BE2C (cell line): ENCODE measurements at regions not wholly inside any gene's neighbourhood (a gene's known extent, or its start where the extent isn't known, plus 50 kb on each side); places are given as distances from the start of the nearest gene placed in this dataset.
"Not testable (repeated sequence)": the region's sequence is repeated elsewhere in the genome, so short reads cannot be mapped to it uniquely, and the experiment has no call there.

Experiments
- DNase-seq: peaks from one replicate; pipeline ENCODE4 v3.0.0-alpha.2; 2020
- H3K27me3 ChIP-seq: fragments of 250-450 bp; sonication (Bioruptor Pico); 2 replicates; pipeline ENCODE4 v1.5.1; 2020; ENCODE audit warnings: mild to moderate bottlenecking
- H3K36me3 ChIP-seq: fragments of 250-450 bp; sonication (Bioruptor Pico); 2 replicates; pipeline ENCODE4 v1.5.1; 2020; ENCODE audit warnings: mild to moderate bottlenecking
- H3K4me1 ChIP-seq: fragments of 250-450 bp; sonication (Bioruptor Pico); 2 replicates; pipeline ENCODE4 v1.5.1; 2020
- H3K4me3 ChIP-seq: 2 replicates; pipeline ENCODE4 v1.5.1; 2011; ENCODE audit warnings: low read depth, low read length
- H3K9me3 ChIP-seq: fragments of 250-450 bp; sonication (Bioruptor Pico); 2 replicates; pipeline ENCODE4 v1.5.1; 2020

DNA sequence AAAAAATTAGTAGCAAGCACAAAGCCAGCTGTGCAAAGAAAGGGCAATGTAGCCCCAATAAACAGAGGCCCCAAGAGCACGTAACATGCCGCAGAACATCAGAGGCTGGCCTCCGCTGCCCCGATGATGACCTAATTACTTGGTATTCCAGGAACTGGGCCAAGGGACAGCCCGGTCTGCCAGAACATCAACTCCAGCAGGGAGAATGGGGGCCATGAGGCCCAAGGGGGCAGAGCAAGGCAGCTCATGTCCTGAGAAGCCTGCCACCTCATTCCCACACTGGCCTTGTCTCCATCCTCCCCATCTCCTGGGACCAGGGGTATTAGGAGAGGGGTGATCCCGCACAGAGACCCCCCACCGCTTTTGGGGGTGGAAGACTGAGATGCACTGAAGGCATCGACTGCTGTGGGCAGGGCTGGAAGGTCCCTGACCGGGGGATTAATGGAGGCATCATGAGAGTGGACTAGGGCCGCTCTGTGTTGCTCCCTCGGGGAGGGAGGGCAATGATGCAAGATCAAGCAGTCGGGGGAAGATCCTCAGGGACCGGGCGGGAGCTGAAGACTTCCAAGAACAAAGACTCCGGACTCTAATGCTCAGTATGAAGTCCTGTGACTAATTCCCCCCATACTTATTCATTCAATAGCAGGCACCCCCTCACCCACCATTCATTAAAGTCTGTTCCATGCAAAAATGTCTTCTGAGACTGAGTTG is 192.3 kb downstream of the BCL2L11 start:
- not testable (repeated sequence) for H3K27me3 ChIP-seq, H3K9me3 ChIP-seq, H3K36me3 ChIP-seq, H3K4me1 ChIP-seq, H3K4me3 ChIP-seq
- peak; percentile 4 for DNase-seq

DNA sequence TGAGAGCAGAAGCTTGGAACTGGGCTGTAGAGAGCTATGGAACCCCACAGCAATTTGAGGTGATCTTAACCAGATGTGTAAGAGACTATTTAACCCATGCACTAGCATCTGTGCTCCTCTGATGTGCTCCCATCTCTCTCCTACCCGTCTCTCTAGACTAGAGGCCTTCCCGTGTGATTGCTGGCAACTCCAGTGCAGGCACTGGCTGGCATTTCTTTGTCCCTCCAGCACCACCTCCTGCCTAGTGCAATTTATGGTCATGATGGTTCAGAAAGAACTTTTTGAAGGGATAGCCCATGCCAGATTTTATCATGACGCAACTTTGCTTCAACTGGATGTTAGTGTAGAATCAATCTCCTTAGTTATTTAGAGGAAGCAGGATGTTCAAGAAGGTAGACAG is 193.0 kb downstream of the BCL2L11 start:
- not testable (repeated sequence) for H3K36me3 ChIP-seq, DNase-seq, H3K4me3 ChIP-seq, H3K9me3 ChIP-seq, H3K4me1 ChIP-seq, H3K27me3 ChIP-seq

DNA sequence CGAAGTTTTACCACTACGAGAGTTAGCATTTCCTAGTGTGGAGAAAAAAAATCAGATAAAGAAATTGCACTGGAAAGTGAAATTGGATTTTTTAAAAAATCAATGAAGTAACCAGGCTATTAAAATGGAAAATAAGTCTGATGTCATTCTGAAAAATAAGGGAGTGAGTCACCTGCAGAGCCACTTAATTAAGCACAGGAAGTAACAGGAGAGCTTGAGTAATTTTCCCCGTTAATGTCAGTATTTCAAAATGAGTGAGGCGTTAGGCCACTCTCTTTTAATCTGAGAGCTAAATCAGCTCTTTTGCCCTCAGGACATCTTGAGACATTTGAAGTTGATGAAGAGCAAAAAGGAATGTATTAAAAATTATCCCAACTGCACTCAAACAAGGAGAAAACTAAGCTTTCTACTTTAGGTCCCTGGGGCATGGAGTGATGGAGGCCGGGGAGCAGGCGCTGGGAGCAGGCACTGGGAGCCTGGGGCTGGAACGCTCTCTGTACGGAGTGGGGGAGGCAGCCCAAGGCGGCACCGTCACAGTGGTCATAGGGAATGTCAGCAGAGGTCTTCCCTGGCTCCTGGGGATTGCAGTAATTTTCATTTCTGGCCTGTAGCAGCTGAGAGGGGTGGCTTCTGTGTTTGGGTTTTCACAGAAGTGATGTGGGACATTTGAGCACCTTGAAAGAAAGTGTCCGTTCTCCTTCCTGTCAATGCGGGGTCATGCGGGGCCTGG is 194.6 kb downstream of the BCL2L11 start:
- not testable (repeated sequence) for H3K36me3 ChIP-seq, H3K9me3 ChIP-seq, H3K4me1 ChIP-seq, H3K27me3 ChIP-seq, H3K4me3 ChIP-seq
- peak; percentile 19 for DNase-seq

DNA sequence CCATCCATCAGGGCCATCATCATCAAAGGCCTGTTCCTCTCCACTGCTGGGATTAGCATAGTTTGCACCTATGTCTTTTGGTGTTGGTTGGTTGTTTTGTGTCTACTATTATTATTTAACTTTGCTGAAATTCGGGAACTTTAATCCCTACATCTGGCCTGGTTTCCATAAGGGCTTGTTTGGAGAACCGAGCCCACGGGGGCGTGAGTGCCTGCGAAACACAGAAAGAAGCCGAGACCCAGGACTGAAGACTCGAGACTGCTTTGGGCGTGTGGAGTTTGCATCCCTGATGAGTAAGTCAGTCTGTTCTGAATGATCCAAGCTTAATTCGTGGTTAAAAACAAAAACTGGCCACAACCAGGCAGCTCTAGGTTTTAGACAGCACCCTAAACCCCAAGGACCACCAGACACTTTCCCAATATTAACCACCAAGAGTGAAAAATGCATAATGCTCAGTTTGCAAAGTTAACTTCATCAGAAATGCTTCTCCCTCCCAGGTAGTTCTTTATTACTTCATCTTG is 195.6 kb downstream of the BCL2L11 start:
- H3K4me1 ChIP-seq, H3K27me3 ChIP-seq, H3K9me3 ChIP-seq, H3K4me3 ChIP-seq, H3K36me3 ChIP-seq, DNase-seq: not testable (repeated sequence)

DNA sequence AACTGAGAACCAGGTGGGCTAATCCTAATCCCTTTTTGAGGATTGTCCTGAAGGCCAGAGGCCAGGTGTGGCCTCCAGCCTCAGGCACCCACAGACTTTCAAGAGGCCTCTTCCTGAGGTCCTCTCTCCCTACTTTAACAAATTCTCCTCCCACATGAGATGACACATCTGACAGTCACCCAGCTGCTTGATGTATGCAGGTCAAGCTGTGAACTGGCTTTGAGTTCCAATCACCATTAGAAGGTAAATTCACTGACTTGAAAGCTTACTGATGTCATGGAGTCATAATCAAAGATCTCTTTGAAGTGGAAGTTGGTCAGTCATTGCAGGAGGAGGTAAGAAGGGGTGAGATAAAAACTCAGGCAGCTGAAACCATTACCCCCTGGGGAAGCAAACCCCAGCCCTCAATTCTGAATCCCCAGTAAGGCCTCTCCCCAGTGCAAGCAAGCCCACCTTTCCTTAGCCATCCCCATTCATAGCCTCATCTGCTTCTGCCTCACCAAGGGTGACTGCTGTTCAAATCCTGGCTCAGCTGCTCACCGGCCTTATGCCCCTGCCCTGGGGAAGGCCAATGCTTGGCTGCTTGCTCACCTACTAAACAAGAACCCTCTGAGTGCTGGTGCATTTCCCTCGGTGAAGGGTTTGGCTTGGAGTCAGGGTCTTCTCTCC is 196.3 kb downstream of the BCL2L11 start:
- not testable (repeated sequence) for H3K9me3 ChIP-seq, H3K4me1 ChIP-seq, H3K4me3 ChIP-seq, H3K27me3 ChIP-seq, DNase-seq, H3K36me3 ChIP-seq

DNA sequence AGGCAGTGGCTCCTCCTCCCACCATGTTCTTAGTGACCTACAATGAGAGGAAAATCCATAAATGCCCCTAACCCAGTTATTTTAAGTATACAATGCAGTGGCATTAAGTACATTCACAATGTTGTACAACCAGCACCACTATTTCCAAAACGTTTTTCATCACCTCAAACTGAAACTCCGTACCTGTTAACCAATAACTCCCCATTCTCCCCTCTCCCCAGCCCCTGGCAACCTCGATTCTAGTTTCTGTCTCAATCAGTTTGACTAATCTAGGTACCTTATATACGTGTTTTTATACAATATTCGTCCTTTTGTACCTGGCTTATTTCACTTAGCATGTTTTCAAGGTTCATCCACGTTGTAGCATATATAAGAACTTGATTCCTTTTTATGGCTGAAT is 198.8 kb downstream of the BCL2L11 start:
- H3K36me3 ChIP-seq, H3K4me3 ChIP-seq, H3K27me3 ChIP-seq, H3K9me3 ChIP-seq, H3K4me1 ChIP-seq, DNase-seq: not testable (repeated sequence)

DNA sequence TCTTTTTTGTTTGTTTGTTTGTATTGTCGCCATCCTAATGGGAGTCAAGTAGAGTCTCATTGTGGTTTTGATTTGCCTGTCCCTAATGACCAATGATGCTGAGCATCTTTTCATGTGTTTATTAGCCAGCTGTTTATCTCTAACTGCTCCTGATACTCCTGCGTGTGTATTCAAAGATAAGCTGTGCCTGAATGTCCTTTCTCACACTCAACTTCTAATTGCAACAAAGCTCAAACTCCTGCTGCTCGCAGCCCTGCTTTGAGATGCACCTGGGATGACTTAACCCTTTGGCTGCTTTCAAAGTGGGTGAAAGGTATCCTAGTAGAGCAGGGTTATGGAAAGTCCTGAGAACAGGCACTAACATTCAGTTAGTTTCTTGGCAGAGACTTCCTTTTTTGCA is 199.6 kb downstream of the BCL2L11 start:
- not testable (repeated sequence) for H3K9me3 ChIP-seq, DNase-seq, H3K4me3 ChIP-seq, H3K4me1 ChIP-seq, H3K27me3 ChIP-seq, H3K36me3 ChIP-seq

DNA sequence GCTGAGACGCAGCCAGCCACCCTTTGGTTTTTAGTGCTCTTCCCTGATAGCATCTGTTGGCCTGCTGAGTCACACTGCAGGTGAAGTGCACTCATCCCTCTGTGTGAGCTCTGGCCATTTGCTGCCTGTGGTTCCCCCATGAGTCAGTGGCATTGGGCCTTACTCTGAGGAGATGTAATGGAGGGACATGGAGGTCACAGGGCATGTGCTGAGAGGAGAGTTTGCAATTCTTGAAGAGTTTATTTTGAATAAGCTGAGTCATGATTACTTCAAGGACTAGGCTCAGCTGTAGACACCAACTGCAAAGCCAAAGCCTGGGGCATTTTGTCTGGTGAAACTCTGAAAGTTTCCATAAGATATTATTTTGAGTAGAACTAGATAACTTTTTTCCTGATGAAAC is 200.3 kb downstream of the BCL2L11 start:
- H3K9me3 ChIP-seq, H3K27me3 ChIP-seq, H3K4me3 ChIP-seq, H3K36me3 ChIP-seq, H3K4me1 ChIP-seq, DNase-seq: not testable (repeated sequence)

DNA sequence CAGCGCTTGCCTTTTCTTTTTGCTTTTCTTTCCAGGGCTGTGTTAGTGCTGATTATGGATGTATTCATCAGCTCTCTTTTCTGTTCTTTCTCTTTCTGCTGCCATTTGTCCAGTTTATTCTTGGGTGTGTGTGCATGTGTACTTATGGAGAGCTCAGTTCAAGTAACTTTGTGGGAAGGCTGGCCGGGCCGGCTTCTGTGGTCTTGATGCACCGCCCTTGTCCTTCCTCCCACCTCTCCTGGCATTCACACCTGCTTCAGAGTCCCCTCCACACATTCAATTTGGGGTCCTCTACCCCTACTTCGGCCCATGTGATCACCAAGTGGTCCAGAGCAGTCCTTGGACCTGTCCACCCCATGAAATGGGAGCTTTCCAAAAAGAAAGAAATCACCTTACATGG is 202.7 kb downstream of the BCL2L11 start:
- H3K27me3 ChIP-seq, DNase-seq, H3K36me3 ChIP-seq, H3K4me3 ChIP-seq, H3K9me3 ChIP-seq, H3K4me1 ChIP-seq: not testable (repeated sequence)

DNA sequence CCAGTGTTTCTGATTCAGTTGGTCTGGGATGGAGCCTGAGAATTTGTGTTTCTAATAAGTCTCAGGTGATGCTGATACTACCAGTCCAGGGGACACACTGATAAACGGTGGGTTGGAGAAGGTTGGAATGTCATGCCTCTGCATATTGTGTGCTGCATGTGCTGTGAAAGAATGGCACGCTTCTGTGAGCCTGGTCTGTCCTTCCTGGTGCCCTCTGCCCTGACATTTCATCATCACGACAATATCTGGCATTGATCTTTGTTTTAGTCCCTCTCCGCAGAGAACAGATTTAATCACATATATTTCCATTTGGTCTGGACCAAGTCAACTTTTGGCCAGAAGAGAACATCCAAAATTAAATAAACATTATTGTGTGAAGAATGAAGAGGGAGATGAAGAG is 207.0 kb downstream of the BCL2L11 start:
- not testable (repeated sequence) for H3K4me3 ChIP-seq, H3K27me3 ChIP-seq, H3K4me1 ChIP-seq, DNase-seq, H3K36me3 ChIP-seq, H3K9me3 ChIP-seq

DNA sequence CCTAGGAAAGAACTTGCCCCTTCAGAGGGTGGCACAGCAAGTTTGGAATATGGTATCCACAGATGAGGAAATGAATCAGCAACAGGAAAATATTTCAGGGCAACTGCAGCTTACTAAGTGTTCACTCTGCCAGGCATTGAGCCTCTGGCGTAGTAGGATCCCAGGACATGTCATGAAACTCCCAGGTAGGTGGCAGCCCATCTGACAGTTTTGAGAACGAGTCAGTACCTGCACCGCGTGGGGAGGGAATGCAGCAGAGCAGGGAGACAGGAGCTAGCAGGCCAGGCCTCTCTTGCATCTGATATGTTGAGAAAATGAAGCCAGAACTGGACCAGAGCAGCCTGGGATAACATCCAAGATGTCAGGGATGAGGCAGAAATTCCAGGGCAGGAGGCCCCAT is 208.6 kb downstream of the BCL2L11 start:
- H3K4me3 ChIP-seq, H3K9me3 ChIP-seq, H3K27me3 ChIP-seq, H3K4me1 ChIP-seq, DNase-seq, H3K36me3 ChIP-seq: not testable (repeated sequence)

DNA sequence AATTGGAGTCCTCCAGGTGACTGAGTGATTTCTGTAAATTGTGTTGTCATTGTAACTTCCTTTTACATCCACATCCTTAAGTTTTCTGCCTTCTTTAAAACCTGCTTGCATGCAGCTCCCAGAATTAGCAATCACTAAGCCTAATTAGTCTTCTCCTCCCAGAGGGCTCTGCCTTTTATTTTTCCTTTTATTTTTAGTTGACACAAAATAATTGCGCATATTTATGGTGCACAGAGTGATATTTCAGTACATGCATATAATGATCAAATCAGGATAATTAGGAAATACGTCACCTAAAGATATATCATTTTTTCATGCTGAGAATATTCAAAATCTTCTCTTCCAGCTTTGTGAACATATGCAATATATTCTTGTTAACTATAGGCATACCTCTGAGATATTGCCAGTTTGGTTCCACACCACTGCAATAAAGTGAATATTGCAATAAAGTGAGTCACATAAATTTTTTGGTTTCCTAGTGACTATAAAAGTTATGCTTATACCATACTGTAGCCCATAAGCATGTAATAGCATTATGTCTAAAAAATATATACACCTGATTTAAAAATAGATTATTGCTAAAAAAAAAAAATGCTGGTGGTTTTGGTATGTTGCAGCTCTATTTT is 210.5 kb downstream of the BCL2L11 start:
- not testable (repeated sequence) for H3K4me3 ChIP-seq, H3K36me3 ChIP-seq, H3K27me3 ChIP-seq, H3K9me3 ChIP-seq, H3K4me1 ChIP-seq, DNase-seq

DNA sequence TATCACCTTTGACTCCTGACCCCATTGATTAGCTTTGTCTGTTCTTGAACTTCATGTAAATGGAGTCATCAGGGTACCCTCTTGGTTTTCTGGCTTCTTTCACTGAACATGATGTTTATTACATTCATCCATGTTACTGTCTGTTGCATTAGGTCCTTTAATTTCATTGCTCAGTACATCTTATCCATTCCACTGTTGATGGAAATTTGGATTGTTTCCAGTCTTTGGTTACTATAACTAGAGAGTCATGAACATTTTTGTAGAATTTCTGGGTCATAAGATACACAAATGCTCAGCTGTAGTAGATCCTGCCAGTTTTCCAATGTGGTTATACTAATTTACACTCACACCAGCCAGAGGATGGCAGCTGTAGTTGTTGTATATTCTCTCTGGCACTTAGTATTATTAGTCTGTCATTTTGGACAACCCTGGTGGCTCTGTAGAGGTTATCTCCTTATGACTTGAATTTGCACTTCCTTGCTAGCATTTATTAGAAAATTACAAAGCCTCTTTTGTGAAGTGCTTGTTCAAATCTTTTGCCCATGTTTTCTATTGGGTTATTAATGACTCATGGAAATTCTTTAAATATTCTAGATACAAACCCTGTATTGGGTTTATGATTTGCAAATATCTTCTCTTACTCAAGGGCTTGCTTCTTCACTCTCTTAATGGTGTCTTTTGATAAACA is 214.7 kb downstream of the BCL2L11 start:
- not testable (repeated sequence) for H3K4me3 ChIP-seq, H3K36me3 ChIP-seq, H3K9me3 ChIP-seq, DNase-seq, H3K4me1 ChIP-seq, H3K27me3 ChIP-seq

DNA sequence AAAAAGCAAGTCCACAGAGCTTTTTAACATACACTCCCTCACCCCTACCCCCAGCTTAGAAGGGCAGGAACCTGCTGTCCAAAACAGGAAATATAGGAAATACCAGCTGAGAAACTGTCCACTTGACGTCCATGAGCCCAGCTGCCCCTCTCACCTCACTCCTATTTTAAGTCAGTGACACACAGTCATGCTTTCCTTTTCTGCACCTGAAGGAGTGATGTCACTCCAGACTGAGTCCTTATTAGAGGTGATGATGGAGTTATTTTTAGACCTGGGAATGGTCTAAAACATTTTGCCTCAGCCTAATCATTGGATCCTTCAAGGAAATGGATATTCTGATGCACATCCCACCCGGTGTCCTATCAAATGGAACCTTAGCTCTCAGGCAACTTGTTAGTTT is 217.8 kb downstream of the BCL2L11 start:
- H3K4me1 ChIP-seq, H3K36me3 ChIP-seq, DNase-seq, H3K9me3 ChIP-seq, H3K27me3 ChIP-seq, H3K4me3 ChIP-seq: not testable (repeated sequence)

DNA sequence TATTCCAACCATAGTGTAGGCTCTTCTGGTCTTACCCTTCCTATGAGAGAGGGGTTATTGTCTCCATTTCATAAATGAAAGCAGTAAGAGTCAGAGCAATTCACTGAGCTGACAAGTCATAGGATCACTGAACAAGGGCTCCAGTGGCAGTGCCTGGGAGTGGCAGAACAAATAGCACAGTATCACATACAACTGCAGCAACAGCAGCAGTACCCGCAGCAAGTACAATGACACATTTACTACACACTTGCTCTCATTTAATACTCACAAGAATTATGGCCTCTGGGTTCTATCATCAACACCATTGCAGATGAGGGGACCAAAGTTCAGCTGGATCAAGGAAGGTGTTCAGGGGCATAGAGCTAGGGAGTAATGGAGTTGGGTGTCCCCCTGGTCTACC is 218.8 kb downstream of the BCL2L11 start:
- not testable (repeated sequence) for H3K4me3 ChIP-seq, H3K4me1 ChIP-seq, DNase-seq, H3K36me3 ChIP-seq, H3K27me3 ChIP-seq, H3K9me3 ChIP-seq
